H1 (cell line): ENCODE measurements at regions not wholly inside any gene's neighbourhood (a gene's known extent, or its start where the extent isn't known, plus 50 kb on each side); places are given as distances from the start of the nearest gene placed in this dataset.

Source experiments
- ATF2 ChIP-seq: IDR thresholded peaks from 2 replicates; pipeline ENCODE4 v1.6.1; 2012; ENCODE audit warnings: low read length, inconsistent platforms
- CTCF ChIP-seq, 3 experiments: IDR thresholded peaks; 1 replicate in 2 of 3; 2 replicates in 1 of 3; pipeline versions ENCODE4 v1.5.1 to v1.6.1; 2011; ENCODE audit warnings: low read length in 3 of 3, mild to moderate bottlenecking in 3 of 3, inconsistent platforms in 2 of 3, low read depth in 1 of 3, moderate library complexity in 1 of 3; ENCODE audit not compliant: insufficient read depth in 1 of 3; ENCODE audit errors: control extremely low read depth in 1 of 3
- EP300 ChIP-seq, 2 experiments: IDR thresholded peaks; 1 replicate in 1 of 2; 2 replicates in 1 of 2; pipeline ENCODE4 v1.6.1; 2011 to 2012; ENCODE audit warnings: low read depth in 2 of 2, low read length in 2 of 2, mild to moderate bottlenecking in 2 of 2, borderline replicate concordance in 1 of 2, inconsistent platforms in 1 of 2, moderate library complexity in 1 of 2
- FOSL1 ChIP-seq: IDR thresholded peaks from 2 replicates; pipeline ENCODE4 v1.6.1; 2011; ENCODE audit warnings: mild to moderate bottlenecking, low read depth, low read length, moderate library complexity; ENCODE audit not compliant: insufficient read depth
- MAX ChIP-seq: IDR thresholded peaks from 2 replicates; pipeline ENCODE4 v1.6.1; 2012; ENCODE audit warnings: inconsistent platforms
- PHF8 ChIP-seq: fragments of 200-600 bp; sonication (generic); conservative IDR thresholded peaks from 2 replicates; pipeline ENCODE4 v1.7.1; 2012; ENCODE audit warnings: low read depth, mild to moderate bottlenecking, inconsistent platforms, low read length, moderate library complexity
- POLR2A ChIP-seq, 2 experiments: IDR thresholded peaks; 1 replicate in 1 of 2; 2 replicates in 1 of 2; pipeline ENCODE4 v1.6.1; 2011; ENCODE audit warnings: low read depth in 2 of 2, low read length in 2 of 2, mild to moderate bottlenecking in 2 of 2; ENCODE audit errors: control extremely low read depth in 1 of 2
- POLR2AphosphoS5 ChIP-seq: IDR thresholded peaks from 2 replicates; pipeline ENCODE4 v1.6.1; 2011; ENCODE audit warnings: low read depth, low read length
- RAD21 ChIP-seq, 2 experiments: IDR thresholded peaks in 1 of 2; conservative IDR thresholded peaks in 1 of 2; 2 replicates each; pipeline ENCODE4 v1.6.1; 2011; ENCODE audit warnings: low read depth in 2 of 2, low read length in 2 of 2, improper control_type of control experiment in 1 of 2, inconsistent platforms in 1 of 2, mild to moderate bottlenecking in 1 of 2, moderate library complexity in 1 of 2
- TAF7 ChIP-seq: optimal IDR thresholded peaks from 2 replicates; pipeline ENCODE3; 2011; ENCODE audit warnings: low read depth, mild to moderate bottlenecking, inconsistent platforms, low read length, moderate library complexity, borderline replicate concordance
- YY1 ChIP-seq: IDR thresholded peaks from 2 replicates; pipeline ENCODE4 v1.6.1; 2011; ENCODE audit warnings: low read depth, mild to moderate bottlenecking, low read length
- ZNF274 ChIP-seq: IDR thresholded peaks from 2 replicates; pipeline ENCODE4 v1.7.0; 2012; ENCODE audit warnings: low read length, borderline replicate concordance; ENCODE audit errors: extremely low read depth

DNA sequence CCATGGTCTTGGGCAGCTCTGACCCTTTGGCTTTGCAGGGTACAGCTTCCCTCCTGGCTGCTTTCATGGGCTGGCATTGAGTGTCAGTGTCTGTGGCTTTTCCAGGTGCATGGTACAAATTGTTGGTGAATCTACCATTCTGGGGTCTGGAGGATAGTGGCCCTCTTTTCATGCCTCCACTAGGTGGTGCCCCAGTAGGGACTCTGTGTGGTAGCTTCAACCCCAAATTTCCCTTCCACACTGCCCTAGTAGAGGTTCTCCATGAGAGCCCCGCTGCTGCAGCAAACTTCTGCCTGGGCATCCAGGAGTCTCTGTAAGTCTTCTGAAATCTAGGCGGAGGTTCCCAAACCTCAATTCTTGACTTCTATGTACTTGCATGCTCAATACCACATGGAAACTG lies 494.5 kb upstream of the LRRC7 start:
- TF ChIP-seq MAX: no peak
- TF ChIP-seq CTCF (IDR thresholded peaks at IDR 0.05; ENCODE audit: control extremely low read depth in 1 of 3, insufficient read depth in 1 of 3, low read depth in 1 of 3, low read length in 3 of 3): peak; percentile 5 to 40 (median 34)
- TF ChIP-seq TAF7: no peak
- TF ChIP-seq PHF8: no peak
- TF ChIP-seq YY1: no peak
- no peak for TF ChIP-seq POLR2A (IDR thresholded peaks at IDR 0.05; ENCODE audit: control extremely low read depth in 1 of 2, low read depth in 2 of 2, low read length in 2 of 2)
- TF ChIP-seq FOSL1: no peak
- no peak for TF ChIP-seq EP300 (IDR thresholded peaks at IDR 0.05; ENCODE audit: borderline replicate concordance in 1 of 2, low read depth in 2 of 2, low read length in 2 of 2)
- TF ChIP-seq POLR2AphosphoS5: no peak
- TF ChIP-seq RAD21 (IDR thresholded peaks at IDR 0.05 in 1 of 2, conservative IDR thresholded peaks at IDR 0.05 in 1 of 2; ENCODE audit: low read depth in 2 of 2, low read length in 2 of 2): peak; percentile 41 to 63
- no peak for TF ChIP-seq ZNF274
- TF ChIP-seq ATF2: no peak
